WTC11 (cell line): ENCODE measurements at regions not wholly inside any gene's neighbourhood (a gene's known extent, or its start where the extent isn't known, plus 50 kb on each side); places are given as distances from the start of the nearest gene placed in this dataset.

Source experiments
- ATAC-seq: fragments of 200-7000 bp; cut with Tn5 transposase; 2 replicates; pipeline ENCODE4 v1.10.0; 2021; ENCODE audit warnings: mild to moderate bottlenecking, moderate library complexity
- CTCF ChIA-PET: fragments of 300-600 bp; sonication (Branson Sonifier 250); formaldehyde crosslinking; loops from one replicate; lab custom pipeline; 2021; ENCODE audit warnings: antibody characterized with exemption; lab: Charles Lee
- POLR2A ChIA-PET: fragments of 350-600 bp; sonication (Branson Sonifier 250); formaldehyde crosslinking; loops from one replicate; lab custom pipeline; 2021; ENCODE audit warnings: antibody characterized with exemption; lab: Charles Lee
- DNase-seq: peaks from one replicate; pipeline ENCODE4 v3.0.0; 2021; ENCODE audit warnings: low spot score
- H3K27ac Mint-ChIP-seq: 2 replicates; pipeline ENCODE4 v1.8.0; 2021; ENCODE audit warnings: mixed read lengths
- H3K27me3 Mint-ChIP-seq: 2 replicates; pipeline ENCODE4 v1.8.0; 2021; ENCODE audit warnings: low read depth, mild to moderate bottlenecking, moderate library complexity, mixed read lengths
- H3K36me3 Mint-ChIP-seq: 2 replicates; pipeline ENCODE4 v1.8.0; 2021; ENCODE audit warnings: mixed read lengths
- H3K4me1 Mint-ChIP-seq: 2 replicates; pipeline ENCODE4 v1.8.0; 2022; ENCODE audit warnings: mixed read lengths
- H3K4me3 Mint-ChIP-seq: 2 replicates; pipeline ENCODE4 v1.8.0; 2021; ENCODE audit warnings: mild to moderate bottlenecking, moderate library complexity, mixed read lengths
- H3K9me3 Mint-ChIP-seq: 2 replicates; pipeline ENCODE4 v1.8.0; 2021; ENCODE audit warnings: mixed read lengths
- FOXJ3 ChIP-seq: sonication (generic); formaldehyde crosslinking; IDR thresholded peaks from 2 replicates; pipeline ENCODE4 v1.9.0; 2021; ENCODE audit warnings: missing genetic modification reagents, mild to moderate bottlenecking, borderline replicate concordance
- FOXK1 ChIP-seq: sonication (generic); formaldehyde crosslinking; IDR thresholded peaks from 2 replicates; pipeline ENCODE4 v1.8.0; 2022; ENCODE audit warnings: mild to moderate bottlenecking, moderate library complexity, missing genetic modification reagents
- FOXP1 ChIP-seq: sonication (generic); formaldehyde crosslinking; IDR thresholded peaks from 2 replicates; pipeline ENCODE4 v1.8.0; 2022; ENCODE audit warnings: missing genetic modification reagents, mild to moderate bottlenecking, moderate library complexity, borderline replicate concordance
- HMGA2 ChIP-seq: fragments of 250-450 bp; sonication (Bioruptor Pico); IDR thresholded peaks from 2 replicates; pipeline ENCODE4 v1.4.0; 2021; ENCODE audit warnings: mild to moderate bottlenecking, moderate library complexity
- OVOL2 ChIP-seq: fragments of 250-450 bp; sonication (Bioruptor Pico); IDR thresholded peaks from 2 replicates; pipeline ENCODE4 v1.9.0; 2021; ENCODE audit warnings: mild to moderate bottlenecking, borderline replicate concordance
- SP1 ChIP-seq: sonication (generic); formaldehyde crosslinking; conservative IDR thresholded peaks from 2 replicates; pipeline ENCODE4 v1.8.1; 2022; ENCODE audit warnings: missing genetic modification reagents
- ZNF121 ChIP-seq: sonication (generic); formaldehyde crosslinking; IDR thresholded peaks from 2 replicates; pipeline ENCODE4 v1.8.0; 2023; ENCODE audit warnings: missing genetic modification reagents
- ZNF232 ChIP-seq: sonication (generic); formaldehyde crosslinking; IDR thresholded peaks from 2 replicates; pipeline ENCODE4 v1.8.0; 2022; ENCODE audit warnings: mild to moderate bottlenecking, missing genetic modification reagents
- ZNF671 ChIP-seq: fragments of 250-450 bp; sonication (Bioruptor Pico); IDR thresholded peaks from 2 replicates; pipeline ENCODE4 v1.8.0; 2021; ENCODE audit warnings: mild to moderate bottlenecking
- TF ChIP-seq, protein P1 (sequence below): fragments of 250-450 bp; sonication (Bioruptor Pico); IDR thresholded peaks from 2 replicates; pipeline ENCODE4 v1.9.0; 2021; ENCODE audit warnings: mild to moderate bottlenecking, borderline replicate concordance
- TF ChIP-seq, protein P2 (sequence below): fragments of 250-450 bp; sonication (Bioruptor Pico); IDR thresholded peaks from 2 replicates; pipeline ENCODE4 v1.9.0; 2021; ENCODE audit warnings: mild to moderate bottlenecking
- TF ChIP-seq, protein P3 (sequence below): sonication (generic); formaldehyde crosslinking; IDR thresholded peaks from 2 replicates; pipeline ENCODE4 v1.8.1; 2022; ENCODE audit warnings: mild to moderate bottlenecking, moderate library complexity, missing genetic modification reagents
- TF ChIP-seq, protein P4 (sequence below): sonication (generic); formaldehyde crosslinking; IDR thresholded peaks from 2 replicates; pipeline ENCODE4 v1.8.0; 2022; ENCODE audit warnings: missing genetic modification reagents
- TF ChIP-seq, protein P5 (sequence below): sonication (generic); formaldehyde crosslinking; IDR thresholded peaks from 2 replicates; pipeline ENCODE4 v1.8.0; 2022; ENCODE audit warnings: mild to moderate bottlenecking, missing genetic modification reagents
- TF ChIP-seq, protein P6 (sequence below): sonication (generic); formaldehyde crosslinking; IDR thresholded peaks from 2 replicates; pipeline ENCODE4 v1.8.1; 2023; ENCODE audit warnings: mild to moderate bottlenecking, moderate library complexity, missing genetic modification reagents

DNA sequence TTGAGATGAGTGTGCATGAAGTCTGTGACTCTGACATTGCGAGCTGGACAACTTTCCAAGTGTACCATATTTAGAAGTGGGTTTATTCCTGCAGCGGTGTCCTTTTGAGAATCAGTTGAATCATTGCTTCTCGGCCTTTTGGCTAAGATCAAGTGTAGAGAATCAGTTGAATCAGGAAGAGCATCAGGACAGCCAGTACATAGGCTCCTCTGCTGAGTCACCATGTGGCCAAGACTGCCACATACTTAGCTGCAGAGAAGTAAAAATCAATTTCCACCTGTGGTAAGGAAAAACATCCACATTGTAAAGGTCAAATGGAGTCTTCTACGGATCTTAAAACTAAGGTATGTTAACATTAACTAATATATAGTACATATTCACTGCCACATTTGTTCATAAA, 428.4 kb upstream of the MARCKS start (continued):
- TF ChIP-seq, protein P1, sequence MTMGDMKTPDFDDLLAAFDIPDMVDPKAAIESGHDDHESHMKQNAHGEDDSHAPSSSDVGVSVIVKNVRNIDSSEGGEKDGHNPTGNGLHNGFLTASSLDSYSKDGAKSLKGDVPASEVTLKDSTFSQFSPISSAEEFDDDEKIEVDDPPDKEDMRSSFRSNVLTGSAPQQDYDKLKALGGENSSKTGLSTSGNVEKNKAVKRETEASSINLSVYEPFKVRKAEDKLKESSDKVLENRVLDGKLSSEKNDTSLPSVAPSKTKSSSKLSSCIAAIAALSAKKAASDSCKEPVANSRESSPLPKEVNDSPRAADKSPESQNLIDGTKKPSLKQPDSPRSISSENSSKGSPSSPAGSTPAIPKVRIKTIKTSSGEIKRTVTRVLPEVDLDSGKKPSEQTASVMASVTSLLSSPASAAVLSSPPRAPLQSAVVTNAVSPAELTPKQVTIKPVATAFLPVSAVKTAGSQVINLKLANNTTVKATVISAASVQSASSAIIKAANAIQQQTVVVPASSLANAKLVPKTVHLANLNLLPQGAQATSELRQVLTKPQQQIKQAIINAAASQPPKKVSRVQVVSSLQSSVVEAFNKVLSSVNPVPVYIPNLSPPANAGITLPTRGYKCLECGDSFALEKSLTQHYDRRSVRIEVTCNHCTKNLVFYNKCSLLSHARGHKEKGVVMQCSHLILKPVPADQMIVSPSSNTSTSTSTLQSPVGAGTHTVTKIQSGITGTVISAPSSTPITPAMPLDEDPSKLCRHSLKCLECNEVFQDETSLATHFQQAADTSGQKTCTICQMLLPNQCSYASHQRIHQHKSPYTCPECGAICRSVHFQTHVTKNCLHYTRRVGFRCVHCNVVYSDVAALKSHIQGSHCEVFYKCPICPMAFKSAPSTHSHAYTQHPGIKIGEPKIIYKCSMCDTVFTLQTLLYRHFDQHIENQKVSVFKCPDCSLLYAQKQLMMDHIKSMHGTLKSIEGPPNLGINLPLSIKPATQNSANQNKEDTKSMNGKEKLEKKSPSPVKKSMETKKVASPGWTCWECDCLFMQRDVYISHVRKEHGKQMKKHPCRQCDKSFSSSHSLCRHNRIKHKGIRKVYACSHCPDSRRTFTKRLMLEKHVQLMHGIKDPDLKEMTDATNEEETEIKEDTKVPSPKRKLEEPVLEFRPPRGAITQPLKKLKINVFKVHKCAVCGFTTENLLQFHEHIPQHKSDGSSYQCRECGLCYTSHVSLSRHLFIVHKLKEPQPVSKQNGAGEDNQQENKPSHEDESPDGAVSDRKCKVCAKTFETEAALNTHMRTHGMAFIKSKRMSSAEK (CRISPR knock-in tag) = no peak
- no peak for TF ChIP-seq SP1
- TF ChIP-seq, protein P2, sequence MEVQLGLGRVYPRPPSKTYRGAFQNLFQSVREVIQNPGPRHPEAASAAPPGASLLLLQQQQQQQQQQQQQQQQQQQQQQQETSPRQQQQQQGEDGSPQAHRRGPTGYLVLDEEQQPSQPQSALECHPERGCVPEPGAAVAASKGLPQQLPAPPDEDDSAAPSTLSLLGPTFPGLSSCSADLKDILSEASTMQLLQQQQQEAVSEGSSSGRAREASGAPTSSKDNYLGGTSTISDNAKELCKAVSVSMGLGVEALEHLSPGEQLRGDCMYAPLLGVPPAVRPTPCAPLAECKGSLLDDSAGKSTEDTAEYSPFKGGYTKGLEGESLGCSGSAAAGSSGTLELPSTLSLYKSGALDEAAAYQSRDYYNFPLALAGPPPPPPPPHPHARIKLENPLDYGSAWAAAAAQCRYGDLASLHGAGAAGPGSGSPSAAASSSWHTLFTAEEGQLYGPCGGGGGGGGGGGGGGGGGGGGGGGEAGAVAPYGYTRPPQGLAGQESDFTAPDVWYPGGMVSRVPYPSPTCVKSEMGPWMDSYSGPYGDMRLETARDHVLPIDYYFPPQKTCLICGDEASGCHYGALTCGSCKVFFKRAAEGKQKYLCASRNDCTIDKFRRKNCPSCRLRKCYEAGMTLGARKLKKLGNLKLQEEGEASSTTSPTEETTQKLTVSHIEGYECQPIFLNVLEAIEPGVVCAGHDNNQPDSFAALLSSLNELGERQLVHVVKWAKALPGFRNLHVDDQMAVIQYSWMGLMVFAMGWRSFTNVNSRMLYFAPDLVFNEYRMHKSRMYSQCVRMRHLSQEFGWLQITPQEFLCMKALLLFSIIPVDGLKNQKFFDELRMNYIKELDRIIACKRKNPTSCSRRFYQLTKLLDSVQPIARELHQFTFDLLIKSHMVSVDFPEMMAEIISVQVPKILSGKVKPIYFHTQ (CRISPR knock-in tag) = no peak
- TF ChIP-seq, protein P3, sequence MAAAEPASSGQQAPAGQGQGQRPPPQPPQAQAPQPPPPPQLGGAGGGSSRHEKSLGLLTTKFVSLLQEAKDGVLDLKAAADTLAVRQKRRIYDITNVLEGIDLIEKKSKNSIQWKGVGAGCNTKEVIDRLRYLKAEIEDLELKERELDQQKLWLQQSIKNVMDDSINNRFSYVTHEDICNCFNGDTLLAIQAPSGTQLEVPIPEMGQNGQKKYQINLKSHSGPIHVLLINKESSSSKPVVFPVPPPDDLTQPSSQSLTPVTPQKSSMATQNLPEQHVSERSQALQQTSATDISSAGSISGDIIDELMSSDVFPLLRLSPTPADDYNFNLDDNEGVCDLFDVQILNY (CRISPR knock-in tag) = no peak
- no peak for TF ChIP-seq FOXK1 (CRISPR knock-in tag)
- TF ChIP-seq, protein P4, sequence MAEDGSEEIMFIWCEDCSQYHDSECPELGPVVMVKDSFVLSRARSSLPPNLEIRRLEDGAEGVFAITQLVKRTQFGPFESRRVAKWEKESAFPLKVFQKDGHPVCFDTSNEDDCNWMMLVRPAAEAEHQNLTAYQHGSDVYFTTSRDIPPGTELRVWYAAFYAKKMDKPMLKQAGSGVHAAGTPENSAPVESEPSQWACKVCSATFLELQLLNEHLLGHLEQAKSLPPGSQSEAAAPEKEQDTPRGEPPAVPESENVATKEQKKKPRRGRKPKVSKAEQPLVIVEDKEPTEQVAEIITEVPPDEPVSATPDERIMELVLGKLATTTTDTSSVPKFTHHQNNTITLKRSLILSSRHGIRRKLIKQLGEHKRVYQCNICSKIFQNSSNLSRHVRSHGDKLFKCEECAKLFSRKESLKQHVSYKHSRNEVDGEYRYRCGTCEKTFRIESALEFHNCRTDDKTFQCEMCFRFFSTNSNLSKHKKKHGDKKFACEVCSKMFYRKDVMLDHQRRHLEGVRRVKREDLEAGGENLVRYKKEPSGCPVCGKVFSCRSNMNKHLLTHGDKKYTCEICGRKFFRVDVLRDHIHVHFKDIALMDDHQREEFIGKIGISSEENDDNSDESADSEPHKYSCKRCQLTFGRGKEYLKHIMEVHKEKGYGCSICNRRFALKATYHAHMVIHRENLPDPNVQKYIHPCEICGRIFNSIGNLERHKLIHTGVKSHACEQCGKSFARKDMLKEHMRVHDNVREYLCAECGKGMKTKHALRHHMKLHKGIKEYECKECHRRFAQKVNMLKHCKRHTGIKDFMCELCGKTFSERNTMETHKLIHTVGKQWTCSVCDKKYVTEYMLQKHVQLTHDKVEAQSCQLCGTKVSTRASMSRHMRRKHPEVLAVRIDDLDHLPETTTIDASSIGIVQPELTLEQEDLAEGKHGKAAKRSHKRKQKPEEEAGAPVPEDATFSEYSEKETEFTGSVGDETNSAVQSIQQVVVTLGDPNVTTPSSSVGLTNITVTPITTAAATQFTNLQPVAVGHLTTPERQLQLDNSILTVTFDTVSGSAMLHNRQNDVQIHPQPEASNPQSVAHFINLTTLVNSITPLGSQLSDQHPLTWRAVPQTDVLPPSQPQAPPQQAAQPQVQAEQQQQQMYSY = no peak

DNA sequence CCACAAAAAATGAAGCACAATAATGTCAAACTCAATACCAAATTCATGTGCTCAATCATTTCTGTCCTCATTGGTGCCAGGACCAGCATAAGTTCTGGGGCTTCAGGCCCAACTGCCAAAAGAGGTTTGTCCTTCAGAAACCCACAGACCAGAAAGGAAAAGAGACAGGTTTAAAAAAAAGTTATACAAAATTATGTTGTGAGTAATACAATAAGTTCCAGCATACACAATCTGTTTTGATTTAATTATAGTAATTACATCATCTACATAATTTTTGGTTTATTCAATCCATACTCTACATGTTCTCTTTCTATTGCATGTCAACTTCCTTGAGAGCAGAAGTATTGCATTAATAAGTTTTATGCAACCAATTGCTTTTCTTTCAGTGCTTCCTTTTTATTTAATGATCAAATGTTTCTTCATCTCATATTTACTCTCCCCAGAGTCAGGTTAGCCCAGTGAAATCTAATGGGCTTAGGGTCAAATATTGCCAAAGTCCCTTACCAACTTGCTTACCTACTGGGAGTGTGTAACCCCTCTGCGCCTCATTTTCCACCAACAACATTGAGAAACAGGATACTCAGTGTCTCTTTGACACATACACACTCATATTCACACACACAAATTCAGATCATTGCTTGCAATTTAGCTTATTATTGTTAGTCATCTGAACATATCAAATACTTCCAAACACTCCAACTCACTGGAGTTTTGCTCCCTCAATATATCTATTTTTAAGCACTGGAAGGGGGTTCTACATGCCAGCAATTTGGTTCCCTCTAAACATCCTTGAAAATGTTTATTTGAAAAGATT, 424.4 kb upstream of the MARCKS start:
- H3K4me1 Mint-ChIP-seq = peaks cover 10% of the 10 kb centered on the region
- no peak for TF ChIP-seq OVOL2
- TF ChIP-seq HMGA2 (CRISPR knock-in tag) = no peak
- no peak for TF ChIP-seq ZNF671 (CRISPR knock-in tag)
- TF ChIP-seq, protein P5, sequence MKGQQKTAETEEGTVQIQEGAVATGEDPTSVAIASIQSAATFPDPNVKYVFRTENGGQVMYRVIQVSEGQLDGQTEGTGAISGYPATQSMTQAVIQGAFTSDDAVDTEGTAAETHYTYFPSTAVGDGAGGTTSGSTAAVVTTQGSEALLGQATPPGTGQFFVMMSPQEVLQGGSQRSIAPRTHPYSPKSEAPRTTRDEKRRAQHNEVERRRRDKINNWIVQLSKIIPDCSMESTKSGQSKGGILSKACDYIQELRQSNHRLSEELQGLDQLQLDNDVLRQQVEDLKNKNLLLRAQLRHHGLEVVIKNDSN (CRISPR knock-in tag) = no peak
- TF ChIP-seq, protein P6, sequence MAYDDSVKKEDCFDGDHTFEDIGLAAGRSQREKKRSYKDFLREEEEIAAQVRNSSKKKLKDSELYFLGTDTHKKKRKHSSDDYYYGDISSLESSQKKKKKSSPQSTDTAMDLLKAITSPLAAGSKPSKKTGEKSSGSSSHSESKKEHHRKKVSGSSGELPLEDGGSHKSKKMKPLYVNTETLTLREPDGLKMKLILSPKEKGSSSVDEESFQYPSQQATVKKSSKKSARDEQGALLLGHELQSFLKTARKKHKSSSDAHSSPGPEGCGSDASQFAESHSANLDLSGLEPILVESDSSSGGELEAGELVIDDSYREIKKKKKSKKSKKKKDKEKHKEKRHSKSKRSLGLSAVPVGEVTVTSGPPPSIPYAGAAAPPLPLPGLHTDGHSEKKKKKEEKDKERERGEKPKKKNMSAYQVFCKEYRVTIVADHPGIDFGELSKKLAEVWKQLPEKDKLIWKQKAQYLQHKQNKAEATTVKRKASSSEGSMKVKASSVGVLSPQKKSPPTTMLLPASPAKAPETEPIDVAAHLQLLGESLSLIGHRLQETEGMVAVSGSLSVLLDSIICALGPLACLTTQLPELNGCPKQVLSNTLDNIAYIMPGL = no peak
- TF ChIP-seq, protein P2 (CRISPR knock-in tag) = no peak
- no peak for TF ChIP-seq ZNF232
- no peak for TF ChIP-seq FOXJ3 (CRISPR knock-in tag)
- no peak for TF ChIP-seq FOXP1
- TF ChIP-seq ZNF121 (CRISPR knock-in tag) = no peak

More for the DNA sequence above, 424.4 kb upstream of the MARCKS start:
- Mint-ChIP-seq H3K4me3 (no peak overlapping the region), H3K27me3 (no peaks in the 10 kb centered on the region), H3K36me3 (no peaks in the 10 kb centered on the region), H3K27ac (no peak overlapping the region), H3K9me3 (peaks cover 6% of the 10 kb centered on the region; the same call in 1 of the 2 replicates)
- POLR2A ChIA-PET = no interaction called here
- CTCF ChIA-PET = interaction anchor here (1.1 kb wide), 1 partner anchor 28 kb away, joined by 3 read pairs; no protein-coding TSS in a partner anchor
- ATAC-seq (no peak), DNase-seq (no peak)
